ENCODE measurements at regions not wholly inside any gene's neighbourhood (a gene's known extent, or its start where the extent isn't known, plus 50 kb on each side); places are given as distances from the start of the nearest gene placed in this dataset.

- no peak for TF ChIP-seq Cebpa-rat (IDR thresholded peaks at IDR 0.05)
- H3K4me1 ChIP-seq = no peaks in the 10 kb centered on the region
- no peak overlapping the region for H3K27ac ChIP-seq
- no peaks in the 10 kb centered on the region for H3K9me3 ChIP-seq (replicated peaks in 1 of 11)
- no peaks in the 10 kb centered on the region for H3K36me3 ChIP-seq
- H3K27me3 ChIP-seq = no peaks in the 10 kb centered on the region
- no peak overlapping the region for H3K9ac ChIP-seq
- no peaks in the 10 kb centered on the region for H4K20me1 ChIP-seq
- H3K4me2 ChIP-seq = no peak overlapping the region
- H3K4me3 ChIP-seq = no peak overlapping the region
Measured at GRCh38 chr4:28926156-28926555, 1794.0 kb upstream of the PCDH7 start.

GRCh38 chr4:28942631-28943030 lies 1777.5 kb upstream of the PCDH7 start:
- H3K9ac ChIP-seq = no peak overlapping the region
- H4K20me1 ChIP-seq = no peaks in the 10 kb centered on the region
- H3K36me3 ChIP-seq = no peaks in the 10 kb centered on the region
- no peak overlapping the region for H3K4me2 ChIP-seq
- peaks cover 0 to 4% (median 0%) of the 10 kb centered on the region in 11 experiments; a peak in 1 of 22 replicates for H3K9me3 ChIP-seq (replicated peaks in 1 of 11)
- no peaks in the 10 kb centered on the region for H3K27me3 ChIP-seq
- no peaks in the 10 kb centered on the region for H3K4me1 ChIP-seq
- no peak for TF ChIP-seq Cebpa-rat (IDR thresholded peaks at IDR 0.05)
- H3K27ac ChIP-seq = no peak overlapping the region
- H3K4me3 ChIP-seq = no peak overlapping the region

- Histone ChIP-seq H3K27me3 (no peaks in the 10 kb centered on the region), H3K4me1 (no peaks in the 10 kb centered on the region), H4K20me1 (no peaks in the 10 kb centered on the region), H3K36me3 (no peaks in the 10 kb centered on the region), H3K9ac (no peak overlapping the region), H3K4me2 (no peak overlapping the region), H3K4me3 (no peak overlapping the region), H3K9me3 (replicated peaks in 1 of 11) (no peaks in the 10 kb centered on the region), H3K27ac (no peak overlapping the region)
- no peak for TF ChIP-seq Cebpa-rat (IDR thresholded peaks at IDR 0.05)
Measured at GRCh38 chr4:28947374-28947773, 1772.8 kb upstream of the PCDH7 start.

GRCh38 chr4:28948501-28948900 lies 1771.7 kb upstream of the PCDH7 start:
- no peak for TF ChIP-seq Cebpa-rat (IDR thresholded peaks at IDR 0.05)
- Histone ChIP-seq H4K20me1 (no peaks in the 10 kb centered on the region), H3K27me3 (no peaks in the 10 kb centered on the region), H3K4me1 (no peaks in the 10 kb centered on the region), H3K9me3 (replicated peaks in 1 of 11) (no peaks in the 10 kb centered on the region), H3K36me3 (no peaks in the 10 kb centered on the region), H3K27ac (no peak overlapping the region), H3K4me3 (no peak overlapping the region), H3K4me2 (no peak overlapping the region), H3K9ac (no peak overlapping the region)

- H3K4me3 ChIP-seq = no peak overlapping the region
- H3K9me3 ChIP-seq (replicated peaks in 1 of 11) = no peaks in the 10 kb centered on the region
- H3K36me3 ChIP-seq = no peaks in the 10 kb centered on the region
- no peak overlapping the region for H3K9ac ChIP-seq
- H3K4me1 ChIP-seq = no peaks in the 10 kb centered on the region
- no peak overlapping the region for H3K27ac ChIP-seq
- H3K27me3 ChIP-seq = no peaks in the 10 kb centered on the region
- no peak overlapping the region for H3K4me2 ChIP-seq
- TF ChIP-seq Cebpa-rat (IDR thresholded peaks at IDR 0.05) = no peak
- no peaks in the 10 kb centered on the region for H4K20me1 ChIP-seq
Measured at GRCh38 chr4:28966982-28967381, 1753.2 kb upstream of the PCDH7 start.

GRCh38 chr4:28973587-28974350 lies 1746.4 kb upstream of the PCDH7 start:
- H3K27ac ChIP-seq = no peak overlapping the region
- H3K9ac ChIP-seq = no peak overlapping the region
- no peak for TF ChIP-seq Cebpa-rat (IDR thresholded peaks at IDR 0.05)
- H3K4me3 ChIP-seq = no peak overlapping the region
- H3K4me1 ChIP-seq = no peaks in the 10 kb centered on the region
- H3K9me3 ChIP-seq (replicated peaks in 1 of 11) = no peaks in the 10 kb centered on the region
- H4K20me1 ChIP-seq = no peaks in the 10 kb centered on the region
- H3K27me3 ChIP-seq = no peaks in the 10 kb centered on the region
- no peak overlapping the region for H3K4me2 ChIP-seq
- H3K36me3 ChIP-seq = no peaks in the 10 kb centered on the region

- Histone ChIP-seq H3K4me1 (no peaks in the 10 kb centered on the region), H4K20me1 (no peaks in the 10 kb centered on the region), H3K27me3 (no peaks in the 10 kb centered on the region), H3K9me3 (replicated peaks in 1 of 11) (no peaks in the 10 kb centered on the region), H3K4me2 (no peak overlapping the region), H3K27ac (no peak overlapping the region), H3K36me3 (no peaks in the 10 kb centered on the region), H3K9ac (no peak overlapping the region), H3K4me3 (no peak overlapping the region)
- no peak for TF ChIP-seq Cebpa-rat (IDR thresholded peaks at IDR 0.05)
Measured at GRCh38 chr4:28976369-28976768, 1743.8 kb upstream of the PCDH7 start.

- no peaks in the 10 kb centered on the region for H3K4me1 ChIP-seq
- TF ChIP-seq Cebpa-rat (IDR thresholded peaks at IDR 0.05) = no peak
- H3K4me3 ChIP-seq = no peak overlapping the region
- no peak overlapping the region for H3K27ac ChIP-seq
- no peaks in the 10 kb centered on the region for H3K36me3 ChIP-seq
- H3K9ac ChIP-seq = no peak overlapping the region
- H3K4me2 ChIP-seq = no peak overlapping the region
- no peaks in the 10 kb centered on the region for H3K27me3 ChIP-seq
- no peaks in the 10 kb centered on the region for H4K20me1 ChIP-seq
- no peaks in the 10 kb centered on the region for H3K9me3 ChIP-seq (replicated peaks in 1 of 11)
Measured at GRCh38 chr4:29002151-29002550, 1718.0 kb upstream of the PCDH7 start.

- Histone ChIP-seq H3K27ac (no peak overlapping the region), H3K27me3 (no peaks in the 10 kb centered on the region), H3K36me3 (no peaks in the 10 kb centered on the region), H3K4me1 (no peaks in the 10 kb centered on the region), H3K4me3 (no peak overlapping the region), H4K20me1 (no peaks in the 10 kb centered on the region), H3K4me2 (no peak overlapping the region), H3K9me3 (replicated peaks in 1 of 11) (no peaks in the 10 kb centered on the region), H3K9ac (no peak overlapping the region)
- no peak for TF ChIP-seq Cebpa-rat (IDR thresholded peaks at IDR 0.05)
Measured at GRCh38 chr4:29005838-29006237, 1714.3 kb upstream of the PCDH7 start.

GRCh38 chr4:29009908-29010307 lies 1710.3 kb upstream of the PCDH7 start:
- no peak overlapping the region for H3K27ac ChIP-seq
- peaks cover 0 to 9% (median under 1%) of the 10 kb centered on the region in 11 experiments; a peak in 6 of 22 replicates for H3K9me3 ChIP-seq (replicated peaks in 1 of 11)
- no peak overlapping the region for H3K4me3 ChIP-seq
- no peaks in the 10 kb centered on the region for H3K4me1 ChIP-seq
- no peaks in the 10 kb centered on the region for H4K20me1 ChIP-seq
- no peak overlapping the region for H3K4me2 ChIP-seq
- H3K9ac ChIP-seq = no peak overlapping the region
- H3K36me3 ChIP-seq = no peaks in the 10 kb centered on the region
- TF ChIP-seq Cebpa-rat (IDR thresholded peaks at IDR 0.05) = no peak
- no peaks in the 10 kb centered on the region for H3K27me3 ChIP-seq

Data from BLaER1 treated with 17β-estradiol and CSF1 and Interleukin-3, amounts not matched to agents 10 nM and 100 nM (cell line).